Cerebellar cortex (tissue), 1 donor: ENCODE measurements at regions not wholly inside any gene's neighbourhood (a gene's known extent, or its start where the extent isn't known, plus 50 kb on each side); places are given as distances from the start of the nearest gene placed in this dataset.
"Not testable (repeated sequence)": the region's sequence is repeated elsewhere in the genome, so short reads cannot be mapped to it uniquely, and the experiment has no call there.

Experiments used
- DNase-seq: peaks from one replicate; pipeline ENCODE4 v3.0.0-alpha.2; 2015; ENCODE audit warnings: low spot score

DNA sequence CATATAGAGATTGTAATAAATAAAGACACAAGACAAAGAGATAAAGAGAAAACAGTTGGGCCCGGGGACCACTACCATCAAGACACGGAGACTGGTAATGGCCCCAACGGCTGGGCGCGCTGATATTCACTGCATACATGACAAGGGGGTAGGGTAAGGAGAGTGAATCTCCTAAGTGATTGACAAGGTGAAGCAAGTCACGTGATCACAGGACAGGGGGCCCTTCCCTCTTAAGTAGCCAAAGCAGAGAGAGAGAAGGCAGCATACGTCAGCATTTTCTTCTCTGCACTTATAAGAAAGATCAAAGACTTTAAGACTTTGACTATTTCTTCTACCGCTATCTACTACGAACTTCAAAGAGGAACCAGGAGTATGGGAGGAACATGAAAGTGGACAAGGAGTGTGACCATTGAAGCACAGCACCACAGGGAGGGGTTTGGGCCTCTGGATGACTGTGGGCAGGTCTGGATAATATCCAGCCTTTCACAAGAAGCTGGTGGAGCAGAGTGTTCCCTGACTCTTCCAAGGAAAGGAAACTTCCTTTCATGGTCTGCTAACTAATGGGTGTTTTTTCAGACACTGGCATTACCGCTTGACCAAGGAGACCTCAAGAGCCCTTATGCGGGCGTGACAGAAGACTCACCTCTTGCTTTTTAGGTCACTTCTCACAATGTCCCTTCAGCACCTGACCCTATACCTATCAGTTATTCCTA lies 75.6 kb downstream of the MRPL39 start:
- not testable (repeated sequence) for DNase-seq

DNA sequence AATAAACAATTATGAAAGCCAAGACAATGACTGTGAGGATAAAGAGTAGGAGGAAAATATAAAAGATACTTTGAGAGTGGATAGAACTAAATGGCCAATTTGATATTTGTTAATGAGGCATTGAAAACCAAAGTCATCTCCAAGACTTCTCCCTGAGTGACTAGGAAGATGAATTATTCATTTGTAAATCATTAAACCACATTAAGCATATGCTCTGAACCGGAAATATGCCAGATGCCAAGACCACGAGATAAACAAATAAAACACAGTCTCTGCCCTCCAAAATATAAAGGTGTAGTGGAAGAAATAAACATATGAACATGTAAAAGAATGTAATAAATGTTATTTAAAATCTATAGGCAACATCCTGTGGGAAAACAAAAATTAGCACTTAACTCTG lies 78.8 kb downstream of the MRPL39 start:
- peak; percentile 5 for DNase-seq

- DNase-seq: no peak
Observed at GRCh38 chr21:25518491-25518911, 88.8 kb downstream of the MRPL39 start.

DNA sequence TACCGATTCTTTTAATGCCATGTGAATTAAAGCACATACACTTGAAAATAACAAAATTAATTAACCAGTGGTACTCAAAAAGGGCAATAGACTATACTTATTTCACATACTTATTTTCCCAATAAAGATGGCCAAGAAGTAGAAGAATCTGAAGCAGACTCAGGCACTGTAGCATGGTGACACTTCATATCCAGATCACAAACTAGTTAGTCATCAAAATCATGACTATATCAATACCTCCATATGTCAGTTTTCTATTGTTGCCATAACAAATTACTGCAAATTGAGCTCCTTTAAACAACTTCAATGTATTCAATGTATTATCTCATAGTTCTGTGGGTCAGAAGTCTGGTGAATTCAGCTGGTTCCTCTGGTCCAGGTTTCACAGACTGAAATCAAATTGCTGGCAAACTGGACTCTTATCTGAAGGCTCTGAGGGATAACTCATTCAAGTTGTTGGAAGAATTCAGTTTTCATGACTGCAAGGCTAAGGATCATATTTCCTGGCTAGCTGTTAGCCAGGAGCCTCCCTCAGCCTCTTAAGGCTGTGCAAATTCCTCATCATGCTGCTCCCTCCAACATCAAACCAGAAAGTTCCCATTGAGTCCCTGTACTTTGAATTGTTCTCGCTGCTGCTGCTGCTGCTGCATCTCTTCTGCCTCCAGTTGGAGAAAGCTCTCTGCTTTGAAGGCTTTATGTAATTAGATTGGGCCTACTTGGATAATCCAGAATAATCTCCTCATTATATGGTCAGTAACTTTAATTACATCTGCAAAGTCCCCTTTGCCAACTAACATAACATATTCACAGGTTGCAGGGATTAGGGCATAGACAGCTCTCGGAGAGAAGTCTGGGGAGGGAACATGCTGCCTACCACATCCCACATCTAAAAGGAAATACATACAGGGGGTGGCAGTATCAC lies 91.5 kb downstream of the MRPL39 start:
- DNase-seq: no peak

DNA sequence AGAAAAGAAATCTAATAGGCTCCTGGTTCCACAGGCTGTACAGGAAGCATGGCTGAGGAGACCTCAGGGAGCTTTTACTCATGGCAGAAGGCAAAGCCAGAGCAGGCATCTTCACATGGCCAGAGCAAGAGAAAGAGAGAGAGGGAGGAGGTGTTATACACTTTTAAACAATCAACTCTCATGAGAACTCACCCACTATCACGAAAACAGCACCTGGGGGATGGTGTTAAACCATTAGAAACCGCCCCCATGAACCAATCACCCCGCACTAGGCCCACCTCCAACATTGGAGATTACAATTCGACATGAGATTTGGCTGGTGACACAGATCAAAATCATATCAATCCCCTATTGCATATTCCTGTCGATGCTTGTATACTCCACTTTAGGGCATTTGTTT lies 93.5 kb downstream of the MRPL39 start:
- DNase-seq: no peak

- no peak for DNase-seq
Observed at GRCh38 chr21:25512095-25513081, 94.9 kb downstream of the MRPL39 start.

DNA sequence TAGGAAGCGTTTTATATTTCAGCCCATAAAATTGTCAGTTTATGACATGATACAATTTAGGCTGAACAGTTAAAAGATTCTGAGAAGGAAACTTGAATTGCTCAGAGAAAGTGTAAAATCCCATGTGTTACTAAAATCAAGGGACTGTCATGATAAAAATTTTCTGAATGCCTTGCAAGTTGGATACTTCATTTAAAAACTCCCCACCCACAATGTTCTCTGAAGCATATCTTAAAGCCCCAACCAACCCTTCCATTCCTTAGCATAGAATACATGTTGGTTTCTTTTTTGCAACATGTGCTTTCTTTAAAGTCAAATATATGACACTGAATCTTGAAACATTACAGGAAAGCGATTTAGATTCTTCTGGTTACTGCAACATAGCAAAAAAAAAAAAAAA lies 97.4 kb downstream of the MRPL39 start:
- DNase-seq: no peak

GRCh38 chr21:25508364-25508763 lies 98.9 kb downstream of the MRPL39 start:
- no peak for DNase-seq

- no peak for DNase-seq
Observed at GRCh38 chr21:25507522-25507921, 99.8 kb downstream of the MRPL39 start.

GRCh38 chr21:25506887-25507286 lies 100.4 kb downstream of the MRPL39 start:
- no peak for DNase-seq

DNA sequence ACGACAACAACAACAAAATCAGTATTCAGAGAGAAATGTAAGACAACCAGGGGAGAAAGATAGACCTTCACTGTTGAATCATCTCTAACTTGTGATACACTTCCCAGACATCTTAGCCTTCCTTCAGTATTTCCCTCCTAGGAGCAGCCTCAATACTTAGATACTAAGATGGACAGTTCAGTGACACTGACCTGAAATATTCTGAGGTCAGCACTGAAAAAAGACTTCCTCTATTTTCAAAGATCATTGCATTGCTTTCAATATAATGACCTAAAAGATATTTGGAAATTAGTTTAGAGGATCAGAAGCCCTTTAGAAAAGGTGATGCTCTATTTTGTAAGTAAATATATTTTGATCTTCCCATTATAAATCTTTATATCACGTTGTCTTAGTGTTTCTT lies 101.0 kb downstream of the MRPL39 start:
- DNase-seq: no peak

DNA sequence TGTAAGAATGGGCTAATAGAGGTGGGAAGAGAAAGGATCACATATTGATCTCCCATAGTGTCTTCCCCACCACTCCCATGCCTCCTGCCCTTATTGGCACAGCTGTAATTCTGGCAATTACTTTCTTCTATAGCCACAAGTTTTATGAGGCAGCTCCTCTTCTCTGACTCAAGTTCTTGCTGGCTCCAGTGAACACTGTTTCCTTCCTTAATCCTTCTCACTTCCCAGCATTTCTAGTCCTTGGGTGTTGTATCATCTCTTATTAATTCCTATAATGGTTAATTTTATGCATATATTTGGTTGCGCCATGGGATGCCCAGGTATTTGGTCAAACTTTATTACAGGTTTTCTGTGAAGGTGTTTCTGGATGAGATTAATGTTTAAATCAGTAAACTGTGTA lies 103.3 kb downstream of the MRPL39 start:
- no peak for DNase-seq

GRCh38 chr21:25501996-25502665 lies 105.2 kb downstream of the MRPL39 start:
- no peak for DNase-seq

- DNase-seq: no peak
Observed at GRCh38 chr21:25501462-25501861, 105.8 kb downstream of the MRPL39 start.

- DNase-seq: no peak
Observed at GRCh38 chr21:25500598-25500997, 106.7 kb downstream of the MRPL39 start.

DNA sequence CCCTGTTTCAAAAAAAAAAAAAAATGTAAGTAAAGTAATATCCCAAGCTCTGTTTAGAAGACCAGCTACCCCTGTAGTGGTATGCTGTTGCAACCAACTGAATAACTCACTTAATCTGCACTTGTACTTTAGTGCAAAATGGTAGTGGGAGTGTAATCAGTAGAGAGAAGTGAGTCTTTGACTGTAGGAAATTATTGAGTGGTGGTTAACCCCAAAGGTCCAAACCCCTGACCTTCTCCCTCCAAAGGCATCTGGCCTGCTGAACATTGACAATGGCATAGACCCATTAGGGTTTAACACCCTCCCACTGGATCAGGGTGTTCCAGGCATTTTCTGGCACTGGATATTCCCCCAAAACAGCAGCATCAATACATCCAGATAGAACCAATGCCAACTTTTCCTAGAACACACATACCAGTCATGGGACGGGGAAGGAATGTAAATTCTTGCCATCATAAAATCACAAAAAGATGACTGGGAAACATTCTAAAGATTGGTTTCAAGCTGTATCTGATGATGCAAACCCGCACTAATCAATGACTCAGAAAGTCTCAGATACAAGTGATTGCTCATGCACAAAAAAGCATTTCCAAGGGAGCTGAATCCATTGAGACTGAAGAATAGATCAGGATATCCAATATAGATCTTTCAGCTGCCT lies 110.3 kb downstream of the MRPL39 start:
- DNase-seq: no peak

- no peak for DNase-seq
Observed at GRCh38 chr21:25494804-25495203, 112.5 kb downstream of the MRPL39 start.

- DNase-seq: no peak
Observed at GRCh38 chr21:25493722-25494121, 113.6 kb downstream of the MRPL39 start.

GRCh38 chr21:25491267-25491666 lies 116.0 kb downstream of the MRPL39 start:
- DNase-seq: no peak

- DNase-seq: no peak
Observed at GRCh38 chr21:25490742-25491141, 116.5 kb downstream of the MRPL39 start.

DNA sequence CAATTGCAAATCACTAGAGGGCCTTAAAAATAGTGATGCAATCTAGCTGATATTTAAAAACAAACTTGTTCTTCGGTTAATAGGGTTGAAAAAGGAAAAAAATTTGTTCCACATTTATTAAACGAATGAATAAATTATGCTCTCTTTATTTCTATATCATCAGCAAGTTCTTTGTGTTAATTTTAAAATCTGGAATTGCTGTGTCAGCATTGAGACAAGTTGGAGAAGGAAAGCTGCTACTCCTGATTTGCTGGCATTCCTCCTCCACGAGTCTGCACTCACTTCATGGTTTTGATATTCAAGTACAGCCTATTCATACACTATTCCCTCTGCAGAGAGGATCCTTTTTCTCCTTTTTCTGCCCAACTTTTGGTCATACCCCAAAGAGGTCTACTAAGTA lies 117.6 kb downstream of the MRPL39 start:
- DNase-seq: no peak
